ENCODE measurements at regions not wholly inside any gene's neighbourhood (a gene's known extent, or its start where the extent isn't known, plus 50 kb on each side); places are given as distances from the start of the nearest gene placed in this dataset.

GRCh38 chrX:106457802-106458201 is 154.0 kb upstream of the RADX start:
- Mint-ChIP-seq H3K9me3 (peaks cover 67% of the 10 kb centered on the region), H3K27ac (no peak overlapping the region)

DNA sequence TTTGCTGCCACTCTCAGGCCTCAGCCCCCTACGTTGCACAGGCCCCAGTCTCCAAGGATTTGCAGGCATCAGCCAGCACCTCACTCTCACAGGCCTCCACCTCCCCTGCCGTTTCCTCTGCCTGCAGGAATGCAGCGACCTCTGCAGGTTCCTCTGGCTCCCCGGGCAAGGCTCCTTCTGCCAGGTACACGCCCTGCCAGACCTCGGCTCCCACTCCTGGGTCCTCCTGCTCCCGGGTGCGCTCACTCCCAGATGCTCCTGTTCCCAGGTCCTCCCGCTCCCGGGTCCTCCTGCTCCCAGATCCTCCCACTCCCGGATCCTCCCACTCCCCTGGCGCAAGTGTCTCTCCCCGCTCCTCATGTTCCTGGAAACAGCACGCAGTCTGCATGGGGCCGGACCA is 144.4 kb upstream of the RADX start:
- H3K4me1 Mint-ChIP-seq = no peaks in the 10 kb centered on the region
- Histone ChIP-seq H3K9me3 (ENCODE audit: control insufficient read depth, low read length) (no peaks in the 10 kb centered on the region), H3K4me1 (ENCODE audit: control insufficient read depth, insufficient read depth, low read length) (no peaks in the 10 kb centered on the region), H3K9ac (ENCODE audit: extremely low read depth, low read length, poor library complexity, severe bottlenecking) (no peak overlapping the region), H3K36me3 (ENCODE audit: control insufficient read depth, insufficient read depth, low read length) (no peaks in the 10 kb centered on the region), H3K4me3 (ENCODE audit: low read length) (no peak overlapping the region), H3K27ac (ENCODE audit: low read depth, low read length) (no peak overlapping the region), H3K27me3 (ENCODE audit: control insufficient read depth, insufficient read depth, low read length, poor library complexity, severe bottlenecking) (no peaks in the 10 kb centered on the region)
- peak; percentile 40 for TF ChIP-seq CTCF (conservative IDR thresholded peaks at IDR 0.05)
- no peak overlapping the region for H3K27ac Mint-ChIP-seq
- H3K27me3 Mint-ChIP-seq (ENCODE audit: insufficient read depth) = peaks cover 2% of the 10 kb centered on the region
- H3K36me3 Mint-ChIP-seq (ENCODE audit: low read depth) = no peaks in the 10 kb centered on the region
- no peak overlapping the region for H3K4me3 Mint-ChIP-seq
- H3K9me3 Mint-ChIP-seq = peaks cover 22% of the 10 kb centered on the region
- 79% methylated on average over 13 of the region's 15 CpGs; no CpG with 5 or more reads in 1 of the 2 experiments for WGBS, 2 experiments (ENCODE audit: insufficient coverage in 1 of 2, insufficient read length in 1 of 2)
- peak; percentile 76 for DNase-seq

More at GRCh38 chrX:106457802-106458201, 154.0 kb upstream of the RADX start:
- Histone ChIP-seq H3K9ac (ENCODE audit: extremely low read depth, low read length, poor library complexity, severe bottlenecking) (no peak overlapping the region), H3K4me3 (ENCODE audit: low read length) (no peak overlapping the region), H3K36me3 (ENCODE audit: control insufficient read depth, insufficient read depth, low read length) (no peaks in the 10 kb centered on the region), H3K9me3 (ENCODE audit: control insufficient read depth, low read length) (no peaks in the 10 kb centered on the region), H3K4me1 (ENCODE audit: control insufficient read depth, insufficient read depth, low read length) (no peaks in the 10 kb centered on the region), H3K27ac (ENCODE audit: low read depth, low read length) (no peak overlapping the region), H3K27me3 (ENCODE audit: control insufficient read depth, insufficient read depth, low read length, poor library complexity, severe bottlenecking) (no peaks in the 10 kb centered on the region)
- Mint-ChIP-seq H3K4me1 (no peaks in the 10 kb centered on the region), H3K4me3 (no peak overlapping the region), H3K27me3 (ENCODE audit: insufficient read depth) (peaks cover 2% of the 10 kb centered on the region), H3K36me3 (ENCODE audit: low read depth) (no peaks in the 10 kb centered on the region)
- no peak for DNase-seq
- TF ChIP-seq CTCF (conservative IDR thresholded peaks at IDR 0.05) = no peak
- 60% methylated on average over 1 of the region's 1 CpG; no CpG with 5 or more reads in 1 of the 2 experiments for WGBS, 2 experiments (ENCODE audit: insufficient coverage in 1 of 2, insufficient read length in 1 of 2)

DNA sequence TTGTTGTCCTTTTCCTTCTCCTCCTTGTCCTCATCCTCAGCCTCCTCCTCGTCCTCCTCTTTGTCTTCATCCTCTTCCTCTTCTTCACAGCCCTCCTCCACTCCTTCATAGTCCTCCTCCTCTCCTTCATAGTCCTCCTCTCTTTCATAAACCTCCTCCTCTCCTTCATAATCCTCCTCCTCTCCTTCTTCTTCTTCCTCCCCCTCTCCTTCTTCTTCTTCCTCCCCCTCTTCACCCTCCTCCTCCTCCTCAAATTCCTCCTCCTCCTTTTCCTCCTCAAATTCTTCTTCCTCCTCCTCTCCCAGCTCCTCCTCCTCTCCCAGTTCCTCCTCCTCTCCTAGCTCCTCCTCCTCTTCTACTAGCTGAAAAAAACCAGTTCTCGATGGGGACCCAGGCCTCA is 143.8 kb upstream of the RADX start:
- Mint-ChIP-seq H3K4me3 (no peak overlapping the region), H3K36me3 (ENCODE audit: low read depth) (no peaks in the 10 kb centered on the region), H3K9me3 (peaks cover 22% of the 10 kb centered on the region), H3K27me3 (ENCODE audit: insufficient read depth) (peaks cover 2% of the 10 kb centered on the region), H3K27ac (no peak overlapping the region), H3K4me1 (no peaks in the 10 kb centered on the region)
- no peak for TF ChIP-seq CTCF (conservative IDR thresholded peaks at IDR 0.05)
- no peak overlapping the region for H3K27ac ChIP-seq (ENCODE audit: low read depth, low read length)
- no peaks in the 10 kb centered on the region for H3K9me3 ChIP-seq (ENCODE audit: control insufficient read depth, low read length)
- WGBS, 2 experiments (ENCODE audit: insufficient coverage in 1 of 2, insufficient read length in 1 of 2) = 83 to 87% methylated on average over 1 to 2 of the region's 2 CpGs
- no peak for DNase-seq
- no peaks in the 10 kb centered on the region for H3K4me1 ChIP-seq (ENCODE audit: control insufficient read depth, insufficient read depth, low read length)
- H3K27me3 ChIP-seq (ENCODE audit: control insufficient read depth, insufficient read depth, low read length, poor library complexity, severe bottlenecking) = no peaks in the 10 kb centered on the region
- H3K4me3 ChIP-seq (ENCODE audit: low read length) = no peak overlapping the region
- no peaks in the 10 kb centered on the region for H3K36me3 ChIP-seq (ENCODE audit: control insufficient read depth, insufficient read depth, low read length)
- H3K9ac ChIP-seq (ENCODE audit: extremely low read depth, low read length, poor library complexity, severe bottlenecking) = no peak overlapping the region
